GM12891 (cell line): ENCODE measurements at regions not wholly inside any gene's neighbourhood (a gene's known extent, or its start where the extent isn't known, plus 50 kb on each side); places are given as distances from the start of the nearest gene placed in this dataset.

ENCODE experiments used
- POLR2A ChIP-seq: IDR thresholded peaks from 2 replicates; pipeline ENCODE4 v1.6.1; 2011; ENCODE audit warnings: low read depth, low read length, control low read depth
- POLR2AphosphoS5 ChIP-seq: IDR thresholded peaks from 2 replicates; pipeline ENCODE4 v1.6.1; 2011; ENCODE audit warnings: low read depth, low read length, control low read depth
- TAF1 ChIP-seq: IDR thresholded peaks from 2 replicates; pipeline ENCODE4 v1.6.1; 2011; ENCODE audit warnings: low read depth, low read length, control low read depth

DNA sequence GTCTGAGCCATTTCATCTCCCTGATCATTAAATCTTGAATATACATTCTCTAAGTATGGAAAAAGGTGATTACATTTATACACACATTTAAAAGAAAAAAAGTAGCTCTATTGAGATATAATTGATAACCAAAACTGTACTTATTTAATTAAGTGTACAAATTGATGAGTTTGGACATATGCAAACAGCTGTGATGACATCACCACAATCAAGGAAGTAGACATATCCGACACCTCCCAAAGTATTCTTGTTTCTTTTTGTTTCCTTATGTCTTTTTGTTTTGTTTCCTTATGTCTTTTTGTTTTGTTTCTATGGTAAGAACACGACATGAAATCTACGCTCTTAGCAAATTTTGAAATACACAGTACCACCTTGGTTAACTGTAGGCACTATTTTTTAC is 1393.9 kb upstream of the MIR17HG start:
- TF ChIP-seq POLR2A (no peak), TAF1 (no peak), POLR2AphosphoS5 (no peak)
